GM18517 (cell line): ENCODE measurements at regions not wholly inside any gene's neighbourhood (a gene's known extent, or its start where the extent isn't known, plus 50 kb on each side); places are given as distances from the start of the nearest gene placed in this dataset.

Experiments used
- ATAC-seq: cut with Tn5 transposase; IDR thresholded peaks from one replicate; pipeline ENCODE4 v1.9.1; 2021; ENCODE audit warnings: mild to moderate bottlenecking, moderate library complexity; ENCODE audit not compliant: unreplicated experiment

DNA sequence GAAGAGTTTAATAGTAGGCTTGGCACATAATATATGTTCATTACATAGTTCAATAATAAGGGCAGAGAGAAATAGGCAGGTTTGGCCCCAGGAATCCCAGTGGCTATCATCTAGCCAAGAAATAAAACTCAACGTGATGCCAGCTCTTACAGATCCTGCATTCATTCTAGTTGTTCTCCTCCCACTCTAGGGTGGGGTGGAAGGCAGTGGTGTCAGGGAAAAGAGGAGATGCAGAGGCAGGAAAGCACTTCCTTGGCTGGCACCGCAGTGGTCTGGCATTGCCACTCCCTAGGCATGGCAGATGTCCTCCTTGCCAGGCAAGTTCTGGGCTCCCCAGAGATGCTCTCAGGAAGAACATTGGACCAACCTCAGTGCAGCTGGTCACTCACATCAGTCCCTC is 383.6 kb downstream of the GRIN2B start:
- ATAC-seq, result no peak

- no peak for ATAC-seq
These were observed 384.2 kb downstream of the GRIN2B start for GRCh38 chr12:13597166-13597565.

GRCh38 chr12:13596714-13597113 is 384.7 kb downstream of the GRIN2B start:
- ATAC-seq, result no peak

GRCh38 chr12:13595536-13596443 is 385.6 kb downstream of the GRIN2B start:
- ATAC-seq, result no peak

GRCh38 chr12:13594731-13595514 is 386.5 kb downstream of the GRIN2B start:
- ATAC-seq, result no peak

DNA sequence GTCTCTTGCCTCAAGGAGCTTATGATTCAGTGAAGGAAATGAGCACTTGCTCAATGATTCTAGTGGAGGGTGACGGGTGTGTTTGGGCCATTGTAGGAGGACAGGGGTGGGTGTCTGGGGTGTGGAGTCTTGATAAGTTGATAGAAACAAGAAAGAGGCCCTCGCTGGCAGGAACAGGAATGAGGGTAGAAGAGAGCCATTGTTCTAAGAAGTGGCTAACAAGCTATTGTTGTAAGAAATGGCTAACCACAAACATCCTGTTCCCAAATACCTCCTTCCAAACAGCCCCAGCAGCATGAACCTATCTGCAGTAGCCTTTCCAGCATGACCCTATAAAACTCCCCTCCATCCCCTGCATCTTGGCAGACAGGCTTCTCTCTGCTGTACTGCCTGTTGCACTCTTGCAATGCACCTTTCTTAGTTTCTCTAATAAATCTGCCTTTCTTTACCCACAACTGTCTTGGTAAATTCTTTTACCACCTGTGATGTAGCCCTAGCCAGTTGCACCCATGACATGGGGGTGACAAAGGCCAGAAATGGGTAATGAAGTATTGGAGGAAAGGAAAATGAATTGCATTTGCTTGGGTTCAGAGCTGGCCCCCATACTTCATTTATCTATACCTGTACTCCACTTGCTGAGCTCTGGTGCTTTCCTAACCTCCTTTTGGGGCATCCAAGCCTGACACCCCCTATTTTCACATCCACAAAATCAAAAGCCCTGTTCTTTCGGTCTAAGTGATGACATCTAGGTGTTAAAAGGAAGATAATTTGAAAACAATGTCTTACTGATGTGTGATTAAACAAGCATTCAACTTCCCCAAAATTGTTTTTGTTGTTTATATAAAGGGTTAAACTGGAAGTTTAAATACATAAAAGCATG is 389.1 kb downstream of the GRIN2B start:
- ATAC-seq, result no peak

DNA sequence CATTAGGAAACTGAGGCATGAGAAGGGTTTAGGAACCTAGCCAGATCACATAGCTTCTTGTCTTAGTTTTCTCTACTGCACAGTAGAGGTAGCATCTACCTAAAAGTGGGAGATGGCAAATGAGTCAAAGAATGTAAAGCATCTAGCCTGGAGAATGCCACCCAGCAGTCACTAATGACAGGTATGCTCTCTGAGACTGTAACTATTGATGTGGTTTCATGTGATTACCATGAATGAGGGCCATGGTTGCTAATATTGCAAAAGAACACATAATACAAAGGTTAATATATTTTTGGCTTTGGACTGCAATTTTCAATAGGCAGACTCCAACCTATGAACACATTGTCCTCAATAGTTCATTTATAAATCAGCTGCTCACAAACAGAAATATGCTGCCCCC is 389.9 kb downstream of the GRIN2B start:
- no peak for ATAC-seq

GRCh38 chr12:13591059-13591458 is 390.3 kb downstream of the GRIN2B start:
- no peak for ATAC-seq

DNA sequence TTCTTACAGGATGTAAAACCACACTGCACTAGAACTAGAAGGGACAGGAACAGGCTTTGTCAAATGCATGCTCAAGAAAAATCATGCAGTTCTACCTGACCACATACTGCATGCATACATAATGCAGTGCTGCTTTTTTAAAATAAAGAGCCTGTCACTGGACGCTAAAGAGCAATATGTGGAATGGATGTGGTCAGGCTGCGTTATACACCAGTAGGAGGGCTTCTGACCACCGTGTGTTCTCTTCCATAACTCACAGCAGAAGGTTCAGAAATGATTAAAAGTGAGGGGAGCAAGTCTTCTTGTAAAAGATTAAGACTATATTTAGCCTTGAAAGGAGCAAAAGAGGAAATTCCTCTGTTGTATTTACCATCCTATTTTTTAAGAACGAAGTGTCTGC is 392.0 kb downstream of the EMP1 start:
- ATAC-seq, result no peak

GRCh38 chr12:13587721-13588390 is 391.3 kb downstream of the EMP1 start:
- ATAC-seq, result no peak

DNA sequence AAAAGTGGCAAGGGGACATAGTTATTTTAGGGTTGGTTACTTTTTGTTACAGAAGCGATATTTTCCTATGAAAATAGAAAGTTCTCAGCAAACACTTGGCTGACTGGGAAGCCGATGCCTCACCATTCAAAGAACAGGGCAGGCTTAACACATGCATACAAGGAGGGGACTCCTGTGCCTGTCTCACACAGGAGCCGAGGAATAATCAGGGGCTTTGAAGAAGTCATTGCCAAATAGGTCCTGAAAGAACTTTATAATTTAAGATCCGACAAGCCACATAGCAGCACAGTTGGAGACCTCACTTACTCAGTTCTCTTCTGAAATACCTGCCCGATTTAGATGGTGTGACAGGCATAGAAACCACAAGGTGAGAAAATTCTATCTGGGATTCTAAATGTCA is 389.8 kb downstream of the EMP1 start:
- no peak for ATAC-seq

- no peak for ATAC-seq
These were observed 388.0 kb downstream of the EMP1 start for GRCh38 chr12:13584541-13584940.

DNA sequence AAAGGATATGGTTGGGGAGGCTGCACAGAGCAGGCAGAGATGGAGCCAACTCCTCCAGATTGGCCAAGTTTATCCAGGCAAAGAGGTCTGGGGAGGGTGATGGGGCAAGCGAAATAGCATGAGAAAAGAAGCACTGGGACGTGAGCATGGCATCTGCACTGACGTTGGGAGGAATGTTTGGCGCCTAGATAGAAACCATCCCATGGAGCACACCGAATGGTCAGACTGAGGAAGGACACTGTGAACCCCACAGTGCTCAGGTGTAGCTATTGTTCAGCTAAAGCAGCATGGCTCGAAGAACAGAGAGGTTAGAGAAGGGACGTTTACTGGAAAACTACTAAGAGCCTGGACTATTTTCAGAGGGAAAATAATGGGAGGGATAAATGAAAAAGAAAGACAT is 387.1 kb downstream of the EMP1 start:
- no peak for ATAC-seq

DNA sequence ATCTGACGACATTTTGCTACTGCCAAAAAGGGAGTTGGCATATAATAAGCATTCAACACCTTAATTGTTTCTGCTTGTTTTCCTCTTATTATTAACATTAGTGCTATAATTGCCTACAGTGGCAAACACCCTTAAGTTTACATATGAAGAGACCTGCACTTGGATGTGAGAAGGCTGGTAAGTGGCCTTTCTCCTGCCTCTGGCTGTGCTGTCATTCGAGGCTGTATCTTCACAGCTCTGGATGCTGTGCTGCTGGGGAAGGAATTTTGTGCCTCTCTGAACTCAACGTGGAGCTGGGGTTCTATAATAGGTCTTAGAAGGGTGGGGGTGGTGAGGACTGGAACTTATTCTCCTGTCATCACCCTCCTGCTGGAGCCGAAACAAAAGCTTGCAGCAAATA is 385.9 kb downstream of the EMP1 start:
- no peak for ATAC-seq

DNA sequence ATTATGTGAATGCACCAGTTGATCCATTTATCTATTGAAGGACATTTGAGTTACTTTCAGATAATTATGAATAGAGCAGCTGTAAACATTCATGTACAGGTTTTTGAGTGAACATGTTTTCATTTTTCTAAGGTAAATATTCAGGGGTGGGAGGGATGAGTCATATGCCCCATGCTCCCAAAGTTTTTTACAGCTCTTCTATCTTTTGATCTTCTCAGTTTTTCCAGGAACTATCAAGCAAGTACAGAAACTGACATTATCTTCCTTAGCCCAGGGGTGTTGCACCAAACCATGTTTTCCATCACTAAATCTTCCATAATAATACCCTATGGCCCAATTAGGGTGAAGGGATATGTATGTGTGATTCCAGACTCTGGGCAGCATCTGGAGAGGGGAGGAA is 384.5 kb downstream of the EMP1 start:
- no peak for ATAC-seq

- ATAC-seq, result no peak
These were observed 383.7 kb downstream of the EMP1 start for GRCh38 chr12:13580206-13580605.

- no peak for ATAC-seq
These were observed 380.5 kb downstream of the EMP1 start for GRCh38 chr12:13576935-13577500.

GRCh38 chr12:13573698-13574321 is 377.3 kb downstream of the EMP1 start:
- no peak for ATAC-seq

GRCh38 chr12:13571035-13571434 is 374.5 kb downstream of the EMP1 start:
- no peak for ATAC-seq
